ENCODE measurements at regions not wholly inside any gene's neighbourhood (a gene's known extent, or its start where the extent isn't known, plus 50 kb on each side); places are given as distances from the start of the nearest gene placed in this dataset.

DNA sequence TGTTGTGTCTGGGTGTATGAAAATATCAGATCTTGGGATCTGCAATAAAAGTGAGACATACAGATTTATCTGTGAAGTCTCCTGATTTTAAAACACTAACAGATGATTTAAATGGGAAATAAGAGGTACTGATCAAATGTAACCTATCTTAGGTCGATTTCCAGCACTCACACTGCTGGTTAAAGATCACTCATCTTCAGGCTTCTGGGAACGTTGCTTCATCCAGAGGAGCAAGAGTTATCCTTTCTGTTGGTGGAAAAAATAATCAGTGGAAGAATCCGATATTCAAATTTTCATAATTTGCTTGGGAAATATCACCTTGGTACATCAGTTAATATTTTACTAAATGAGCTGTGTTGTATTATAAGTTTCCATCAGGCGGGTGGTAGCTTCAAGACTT, 876.8 kb upstream of the WWC1 start:
- TF ChIP-seq, protein P1, sequence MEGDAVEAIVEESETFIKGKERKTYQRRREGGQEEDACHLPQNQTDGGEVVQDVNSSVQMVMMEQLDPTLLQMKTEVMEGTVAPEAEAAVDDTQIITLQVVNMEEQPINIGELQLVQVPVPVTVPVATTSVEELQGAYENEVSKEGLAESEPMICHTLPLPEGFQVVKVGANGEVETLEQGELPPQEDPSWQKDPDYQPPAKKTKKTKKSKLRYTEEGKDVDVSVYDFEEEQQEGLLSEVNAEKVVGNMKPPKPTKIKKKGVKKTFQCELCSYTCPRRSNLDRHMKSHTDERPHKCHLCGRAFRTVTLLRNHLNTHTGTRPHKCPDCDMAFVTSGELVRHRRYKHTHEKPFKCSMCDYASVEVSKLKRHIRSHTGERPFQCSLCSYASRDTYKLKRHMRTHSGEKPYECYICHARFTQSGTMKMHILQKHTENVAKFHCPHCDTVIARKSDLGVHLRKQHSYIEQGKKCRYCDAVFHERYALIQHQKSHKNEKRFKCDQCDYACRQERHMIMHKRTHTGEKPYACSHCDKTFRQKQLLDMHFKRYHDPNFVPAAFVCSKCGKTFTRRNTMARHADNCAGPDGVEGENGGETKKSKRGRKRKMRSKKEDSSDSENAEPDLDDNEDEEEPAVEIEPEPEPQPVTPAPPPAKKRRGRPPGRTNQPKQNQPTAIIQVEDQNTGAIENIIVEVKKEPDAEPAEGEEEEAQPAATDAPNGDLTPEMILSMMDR (CRISPR knock-in tag; IDR thresholded peaks at IDR 0.05) = no peak
- TF ChIP-seq MYNN (CRISPR knock-in tag; IDR thresholded peaks at IDR 0.05; ENCODE audit: low read depth) = no peak
- TF ChIP-seq RAD51 (IDR thresholded peaks at IDR 0.05; ENCODE audit: borderline replicate concordance) = no peak
- TF ChIP-seq CENPX (CRISPR knock-in tag; IDR thresholded peaks at IDR 0.05) = no peak
